ENCODE measurements at regions not wholly inside any gene's neighbourhood (a gene's known extent, or its start where the extent isn't known, plus 50 kb on each side); places are given as distances from the start of the nearest gene placed in this dataset.

DNA sequence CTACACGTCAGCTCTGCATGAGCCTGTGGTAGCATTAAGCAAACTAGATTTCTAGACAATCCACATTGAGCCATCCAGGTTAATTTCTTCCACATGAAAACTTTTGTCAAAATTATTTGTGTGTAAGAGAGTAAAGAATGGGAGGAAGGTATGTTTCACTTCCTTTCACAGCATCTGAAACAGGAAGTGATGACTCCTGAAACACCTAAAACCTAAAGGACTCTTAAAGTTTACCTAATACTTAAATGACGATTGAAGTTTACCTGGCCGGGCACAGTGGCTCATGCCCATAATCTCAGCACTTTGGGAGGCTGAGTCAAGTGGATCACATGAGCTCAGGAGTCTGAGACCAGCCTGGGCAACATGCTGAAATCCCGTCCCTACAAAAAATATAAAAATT, 223.8 kb downstream of the CEMIP2 start:
- TF ChIP-seq EZH2 (IDR thresholded peaks at IDR 0.05; ENCODE audit: low read length, unreplicated experiment) (no peak), EZH2phosphoT487 (IDR thresholded peaks at IDR 0.05; ENCODE audit: borderline replicate concordance, low read length) (no peak)
- TF ChIP-seq, protein P1, sequence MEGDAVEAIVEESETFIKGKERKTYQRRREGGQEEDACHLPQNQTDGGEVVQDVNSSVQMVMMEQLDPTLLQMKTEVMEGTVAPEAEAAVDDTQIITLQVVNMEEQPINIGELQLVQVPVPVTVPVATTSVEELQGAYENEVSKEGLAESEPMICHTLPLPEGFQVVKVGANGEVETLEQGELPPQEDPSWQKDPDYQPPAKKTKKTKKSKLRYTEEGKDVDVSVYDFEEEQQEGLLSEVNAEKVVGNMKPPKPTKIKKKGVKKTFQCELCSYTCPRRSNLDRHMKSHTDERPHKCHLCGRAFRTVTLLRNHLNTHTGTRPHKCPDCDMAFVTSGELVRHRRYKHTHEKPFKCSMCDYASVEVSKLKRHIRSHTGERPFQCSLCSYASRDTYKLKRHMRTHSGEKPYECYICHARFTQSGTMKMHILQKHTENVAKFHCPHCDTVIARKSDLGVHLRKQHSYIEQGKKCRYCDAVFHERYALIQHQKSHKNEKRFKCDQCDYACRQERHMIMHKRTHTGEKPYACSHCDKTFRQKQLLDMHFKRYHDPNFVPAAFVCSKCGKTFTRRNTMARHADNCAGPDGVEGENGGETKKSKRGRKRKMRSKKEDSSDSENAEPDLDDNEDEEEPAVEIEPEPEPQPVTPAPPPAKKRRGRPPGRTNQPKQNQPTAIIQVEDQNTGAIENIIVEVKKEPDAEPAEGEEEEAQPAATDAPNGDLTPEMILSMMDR (conservative IDR thresholded peaks at IDR 0.05; ENCODE audit: low read depth, low read length) = no peak

DNA sequence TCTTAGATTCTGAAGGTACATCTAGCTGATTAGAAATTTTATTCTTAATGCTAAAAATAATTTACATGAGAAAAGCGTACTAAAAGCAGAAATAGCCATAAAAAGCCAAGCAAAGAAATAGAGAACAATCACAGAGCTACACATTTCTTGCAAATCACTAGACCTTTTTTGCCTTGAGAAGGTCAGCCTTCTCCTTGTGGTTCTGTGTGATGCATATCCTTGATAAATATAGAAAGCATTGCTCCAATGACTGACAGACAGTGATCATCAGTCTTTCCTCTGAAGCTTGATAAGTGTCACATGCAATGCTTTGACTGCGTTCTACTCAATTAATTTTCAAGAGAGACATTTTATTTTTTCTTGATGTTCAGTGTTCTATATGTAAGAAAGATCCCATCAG, 226.9 kb downstream of the CEMIP2 start:
- POLR2A ChIA-PET (ENCODE audit: unreplicated experiment) = no interaction called here
- no peak for DNase-seq
- no peaks in the 10 kb centered on the region for H3K9me2 ChIP-seq (replicated peaks; ENCODE audit: low read length)
- no TSS peak for BruUV-seq (replicated peaks)
- no peak overlapping the region for H3K27ac ChIP-seq (ENCODE audit: low read length)
- CTCF ChIA-PET = no interaction called here
- no peak overlapping the region for H3K4me2 ChIP-seq (ENCODE audit: low read length)
- H3K4me1 ChIP-seq (ENCODE audit: insufficient read depth, low read length) = no peaks in the 10 kb centered on the region
- H3K4me3 ChIP-seq (ENCODE audit: low read length) = no peak overlapping the region
- no peaks in the 10 kb centered on the region for H3K36me3 ChIP-seq (ENCODE audit: low read depth, low read length)
- no peaks in the 10 kb centered on the region for H3K79me2 ChIP-seq (ENCODE audit: low read length)
- intact Hi-C loops (cut with micrococcal nuclease) = no loop called here
- H3K9ac ChIP-seq (ENCODE audit: low read length) = no peak overlapping the region
- no peak for ATAC-seq
- H4K20me1 ChIP-seq (ENCODE audit: low read length) = no peaks in the 10 kb centered on the region
- H2AFZ ChIP-seq (ENCODE audit: low read length) = no peak overlapping the region
- peaks cover 37% of the 10 kb centered on the region for H3K27me3 ChIP-seq (ENCODE audit: low read length)
- no peaks in the 10 kb centered on the region for H3K9me3 ChIP-seq (ENCODE audit: low read length)
- TF ChIP-seq, protein P1 (conservative IDR thresholded peaks at IDR 0.05; ENCODE audit: low read depth, low read length) = no peak
- TF ChIP-seq EZH2phosphoT487 (IDR thresholded peaks at IDR 0.05; ENCODE audit: borderline replicate concordance, low read length) (no peak), EZH2 (IDR thresholded peaks at IDR 0.05; ENCODE audit: low read length, unreplicated experiment) (no peak)
- no peaks in the 10 kb centered on the region for H3F3A ChIP-seq (ENCODE audit: low read length, unreplicated experiment)

More for the DNA sequence above, 223.8 kb downstream of the CEMIP2 start:
- peaks cover 47% of the 10 kb centered on the region for H3K27me3 ChIP-seq (ENCODE audit: low read length)
- no peak overlapping the region for H3K9ac ChIP-seq (ENCODE audit: low read length)
- no peak overlapping the region for H3K4me2 ChIP-seq (ENCODE audit: low read length)
- H3K4me1 ChIP-seq (ENCODE audit: insufficient read depth, low read length) = no peaks in the 10 kb centered on the region
- intact Hi-C loops (cut with micrococcal nuclease) = no loop called here
- DNase-seq = no peak
- no peaks in the 10 kb centered on the region for H3K9me2 ChIP-seq (replicated peaks; ENCODE audit: low read length)
- ChIA-PET POLR2A (ENCODE audit: unreplicated experiment) (no interaction called here), CTCF (no interaction called here)
- H3K9me3 ChIP-seq (ENCODE audit: low read length) = no peaks in the 10 kb centered on the region
- no peaks in the 10 kb centered on the region for H3K79me2 ChIP-seq (ENCODE audit: low read length)
- H3K4me3 ChIP-seq (ENCODE audit: low read length) = no peak overlapping the region
- H2AFZ ChIP-seq (ENCODE audit: low read length) = no peak overlapping the region
- ATAC-seq = no peak
- no peaks in the 10 kb centered on the region for H3F3A ChIP-seq (ENCODE audit: low read length, unreplicated experiment)
- no peaks in the 10 kb centered on the region for H3K36me3 ChIP-seq (ENCODE audit: low read depth, low read length)
- H4K20me1 ChIP-seq (ENCODE audit: low read length) = no peaks in the 10 kb centered on the region
- no TSS peak for BruUV-seq (replicated peaks)
- no peak overlapping the region for H3K27ac ChIP-seq (ENCODE audit: low read length)

DNA sequence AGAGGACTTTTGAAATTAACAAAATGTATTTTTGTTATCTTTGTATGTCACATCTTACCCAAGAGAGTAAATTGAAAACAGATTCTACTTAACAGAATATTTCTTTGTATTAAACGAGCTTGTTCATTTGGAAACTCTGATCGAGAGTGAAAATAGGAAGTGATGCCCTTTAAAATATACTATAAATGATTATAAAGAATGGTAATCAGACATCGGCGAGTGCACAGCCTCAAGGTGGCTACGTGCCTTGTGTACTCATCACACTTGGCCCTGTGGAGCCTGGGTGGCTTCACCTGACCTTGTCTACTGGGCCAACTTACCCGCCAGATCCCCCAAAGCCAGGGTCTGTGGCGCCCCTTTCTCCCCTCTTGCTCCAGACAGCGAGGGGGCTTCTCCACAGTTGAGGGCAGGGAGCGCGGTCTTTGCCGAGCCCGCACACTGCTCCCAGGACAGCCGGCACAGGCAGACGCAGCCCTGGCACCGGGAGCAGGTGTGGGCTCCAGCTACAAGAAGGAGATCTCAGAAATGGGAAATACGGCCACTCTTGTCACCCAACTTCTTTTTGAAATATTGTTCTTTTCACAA, 243.2 kb downstream of the CEMIP2 start:
- BruUV-seq (replicated peaks) = no TSS peak
- H3K9me2 ChIP-seq (replicated peaks; ENCODE audit: low read length) = no peaks in the 10 kb centered on the region
- intact Hi-C loops (cut with micrococcal nuclease) = no loop called here
- no peak overlapping the region for H3K27ac ChIP-seq (ENCODE audit: low read length)
- no peak overlapping the region for H3K4me3 ChIP-seq (ENCODE audit: low read length)
- POLR2A ChIA-PET (ENCODE audit: unreplicated experiment) = no interaction called here
- peaks cover 17% of the 10 kb centered on the region; the same call in 1 of the 2 replicates for H3K27me3 ChIP-seq (ENCODE audit: low read length)
- no peaks in the 10 kb centered on the region for H4K20me1 ChIP-seq (ENCODE audit: low read length)
- no peaks in the 10 kb centered on the region for H3K79me2 ChIP-seq (ENCODE audit: low read length)
- no peak overlapping the region for H3K9ac ChIP-seq (ENCODE audit: low read length)
- no peaks in the 10 kb centered on the region for H3K36me3 ChIP-seq (ENCODE audit: low read depth, low read length)
- TF ChIP-seq, protein P1 (conservative IDR thresholded peaks at IDR 0.05; ENCODE audit: low read depth, low read length) = no peak
- TF ChIP-seq EZH2 (IDR thresholded peaks at IDR 0.05; ENCODE audit: low read length, unreplicated experiment) (no peak), EZH2phosphoT487 (IDR thresholded peaks at IDR 0.05; ENCODE audit: borderline replicate concordance, low read length) (no peak)
- H3K9me3 ChIP-seq (ENCODE audit: low read length) = no peaks in the 10 kb centered on the region
- DNase-seq (no peak), ATAC-seq (no peak)
- H3K4me1 ChIP-seq (ENCODE audit: insufficient read depth, low read length) = no peaks in the 10 kb centered on the region
- H2AFZ ChIP-seq (ENCODE audit: low read length) = no peak overlapping the region
- no peaks in the 10 kb centered on the region for H3F3A ChIP-seq (ENCODE audit: low read length, unreplicated experiment)
- no peak overlapping the region for H3K4me2 ChIP-seq (ENCODE audit: low read length)
- CTCF ChIA-PET = no interaction called here

All from PC-3 (cell line).